ENCODE measurements at regions not wholly inside any gene's neighbourhood (a gene's known extent, or its start where the extent isn't known, plus 50 kb on each side); places are given as distances from the start of the nearest gene placed in this dataset.

GRCh38 chr7:84908196-84908793, 278.6 kb downstream of the SEMA3D start (continued):
- TF ChIP-seq ETS1 (IDR thresholded peaks at IDR 0.05): no peak
- no peak for TF ChIP-seq CTCF (conservative IDR thresholded peaks at IDR 0.05; ENCODE audit: low read depth in 2 of 2)
- no peak for TF ChIP-seq EZH2 (IDR thresholded peaks at IDR 0.05; ENCODE audit: low read depth, unreplicated experiment)
- no peak for TF ChIP-seq REST (IDR thresholded peaks at IDR 0.05; ENCODE audit: unreplicated experiment)
- no peak for TF ChIP-seq ZNF331 (CRISPR knock-in tag; IDR thresholded peaks at IDR 0.05; ENCODE audit: low read depth)
- no peak for TF ChIP-seq EZH2phosphoT487 (IDR thresholded peaks at IDR 0.05; ENCODE audit: unreplicated experiment)
- TF ChIP-seq NANOG (IDR thresholded peaks at IDR 0.05; ENCODE audit: borderline replicate concordance): no peak
- TF ChIP-seq POLR2AphosphoS5 (IDR thresholded peaks at IDR 0.05; ENCODE audit: low read depth): no peak
- no peak for TF ChIP-seq JUNB (IDR thresholded peaks at IDR 0.05; ENCODE audit: unreplicated experiment)

- H3K27me3 ChIP-seq (ENCODE audit: insufficient read depth): no peaks in the 10 kb centered on the region
- no peak for ATAC-seq
- TF ChIP-seq NANOG (IDR thresholded peaks at IDR 0.05; ENCODE audit: borderline replicate concordance): no peak
- TF ChIP-seq JUNB (IDR thresholded peaks at IDR 0.05; ENCODE audit: unreplicated experiment): no peak
- no peak for TF ChIP-seq EZH2 (IDR thresholded peaks at IDR 0.05; ENCODE audit: low read depth, unreplicated experiment)
- TF ChIP-seq REST (IDR thresholded peaks at IDR 0.05; ENCODE audit: unreplicated experiment): no peak
- no peak for TF ChIP-seq ZNF114 (CRISPR knock-in tag; IDR thresholded peaks at IDR 0.05)
- no peak for TF ChIP-seq ZNF331 (CRISPR knock-in tag; IDR thresholded peaks at IDR 0.05; ENCODE audit: low read depth)
- TF ChIP-seq EZH2phosphoT487 (IDR thresholded peaks at IDR 0.05; ENCODE audit: unreplicated experiment): no peak
- no peak for TF ChIP-seq CREB1 (CRISPR knock-in tag; IDR thresholded peaks at IDR 0.05; ENCODE audit: low read depth)
- TF ChIP-seq CTCF (conservative IDR thresholded peaks at IDR 0.05; ENCODE audit: low read depth in 2 of 2): no peak
- TF ChIP-seq POLR2AphosphoS5 (IDR thresholded peaks at IDR 0.05; ENCODE audit: low read depth): no peak
- TF ChIP-seq ETS1 (IDR thresholded peaks at IDR 0.05): no peak
These were observed 280.0 kb downstream of the SEMA3D start for GRCh38 chr7:84906889-84907288.

More at GRCh38 chr7:84906889-84907288, 280.0 kb downstream of the SEMA3D start:
- H3K4me3 Mint-ChIP-seq: no peak overlapping the region
- peaks cover 8% of the 10 kb centered on the region; the same call in 2 of the 3 replicates for H3K36me3 Mint-ChIP-seq (ENCODE audit: low read depth)
- H3F3A ChIP-seq (replicated peaks; ENCODE audit: low read depth): no peaks in the 10 kb centered on the region
- no peaks in the 10 kb centered on the region for H3K79me2 ChIP-seq (replicated peaks; ENCODE audit: insufficient read depth)
- H3K27me3 Mint-ChIP-seq (ENCODE audit: insufficient read depth, low read depth, poor library complexity): no peaks in the 10 kb centered on the region
- no peak overlapping the region for H3K4me3 ChIP-seq
- no peaks in the 10 kb centered on the region for H3K36me3 ChIP-seq (ENCODE audit: insufficient read depth)
- 0 out of 2 replicates have a peak, but pooled peaks cover 3% of the 10 kb centered on the region for H3K9me2 ChIP-seq (ENCODE audit: insufficient read depth)
- H3K4me1 Mint-ChIP-seq: peaks cover 8% of the 10 kb centered on the region; the same call in 2 of the 3 replicates
- peaks cover 3% of the 10 kb centered on the region; the same call in 1 of the 3 replicates for H3K9me3 Mint-ChIP-seq
- H3K27ac Mint-ChIP-seq: no peak overlapping the region
- DNase-seq (ENCODE audit: low spot score): no peak
- no peak overlapping the region for H3K27ac ChIP-seq (ENCODE audit: low read depth)
- peak overlapping the region; percentile 48; the same call in 1 of the 2 replicates for H2AFZ ChIP-seq
- no peaks in the 10 kb centered on the region for H4K20me1 ChIP-seq (replicated peaks; ENCODE audit: insufficient read depth)
- H3K4me1 ChIP-seq (ENCODE audit: insufficient read depth): peaks cover 6% of the 10 kb centered on the region; the same call in 1 of the 2 replicates
- H3K4me2 ChIP-seq: no peak overlapping the region

All from GM23338 (cell line).